Stomach (tissue), 8 donors: ENCODE measurements at regions not wholly inside any gene's neighbourhood (a gene's known extent, or its start where the extent isn't known, plus 50 kb on each side); places are given as distances from the start of the nearest gene placed in this dataset.
"Not testable (repeated sequence)": the region's sequence is repeated elsewhere in the genome, so short reads cannot be mapped to it uniquely, and the experiment has no call there.

ENCODE experiments used
- DNase-seq, 2 donors: peaks; one replicate each; pipeline versions ENCODE4 v3.0.0 to v3.0.0-alpha.2; 2013 to 2019
- H3K27ac ChIP-seq, 5 donors: fragments of 200-600 bp in 4 of 5; sonication (generic) in 4 of 5; one replicate each; pipeline ENCODE4 v1.5.1; 2013 to 2019; ENCODE audit warnings: mild to moderate bottlenecking in 1 of 5, moderate library complexity in 1 of 5
- H3K27me3 ChIP-seq, 3 donors: fragments of 200-600 bp; sonication (generic); one replicate each; pipeline ENCODE4 v1.5.1; 2017 to 2019; ENCODE audit warnings: mixed run types in 1 of 3
- H3K36me3 ChIP-seq, 4 donors: fragments of 200-600 bp; sonication (generic); 1 replicate in 3 of 4; 2 replicates in 1 of 4; pipeline ENCODE4 v1.5.1; 2016 to 2019
- H3K4me1 ChIP-seq, 4 donors: fragments of 200-600 bp; sonication (generic); one replicate each; pipeline ENCODE4 v1.5.1; 2016 to 2019
- H3K4me3 ChIP-seq, 4 donors: fragments of 200-600 bp; sonication (generic) in 3 of 4; one replicate each; pipeline ENCODE4 v1.5.1; 2016 to 2019; ENCODE audit warnings: mild to moderate bottlenecking in 1 of 4
- H3K9me3 ChIP-seq, 4 donors: fragments of 200-600 bp; sonication (generic); one replicate each; pipeline ENCODE4 v1.5.1; 2016 to 2019
- CTCF ChIP-seq, 7 experiments: fragments of 450-650 bp in 4 of 7; fragments of 200-600 bp in 3 of 7; sonication (generic) in 3 of 7; IDR thresholded peaks; one replicate each; pipeline ENCODE4 v1.5.1; 2016 to 2019; ENCODE audit warnings: antibody characterized with exemption in 7 of 7, control low read depth in 2 of 7, mild to moderate bottlenecking in 1 of 7
- EP300 ChIP-seq: sonication (generic); formaldehyde crosslinking; IDR thresholded peaks from one replicate; pipeline ENCODE4 v1.6.1; 2017; ENCODE audit warnings: antibody characterized with exemption
- POLR2A ChIP-seq, 4 donors: fragments of 450-650 bp; IDR thresholded peaks; one replicate each; pipeline ENCODE4 v1.6.1; 2016; ENCODE audit warnings: antibody characterized with exemption in 4 of 4, control low read depth in 2 of 4, mild to moderate bottlenecking in 1 of 4, moderate library complexity in 1 of 4
- POLR2AphosphoS5 ChIP-seq, 3 donors: sonication (generic); formaldehyde crosslinking; IDR thresholded peaks; one replicate each; pipeline ENCODE4 v1.6.1; 2016; ENCODE audit warnings: antibody characterized with exemption in 3 of 3
- WGBS, 5 donors: extraction: QIAGEN DNeasy Blood & Tissue Kit in 3 of 5; methylation state at CpG; one replicate each; pipeline versions ENCODE4 v1.1.5 to v1.1.7; 2013 to 2018; 5-methylcytosine and 5-hydroxymethylcytosine counted together
- intact Hi-C: fragments of 100-400 bp; cut with DNase I; formaldehyde crosslinking; loops from one replicate; pipeline ENCODE4 v1.15.1; 2023; ENCODE audit warnings: low total_unique reads
- donor health status: healthy with polysubstance abuse.
- donor health status: Bipolar disorder and iron deficiency.
- donor health status: healthy.

- intact Hi-C loops = no loop called here
- H3K4me3 ChIP-seq = no peak overlapping the region
- H3K9me3 ChIP-seq = peaks cover 0 to 8% (median 0%) of the 10 kb centered on the region in 4 donors
- TF ChIP-seq EP300 (no peak), POLR2AphosphoS5 (IDR thresholded peaks at IDR 0.05) (no peak), POLR2A (IDR thresholded peaks at IDR 0.05) (no peak)
- no peaks in the 10 kb centered on the region for H3K36me3 ChIP-seq
- no peak overlapping the region for H3K27ac ChIP-seq
- DNase-seq = no peak
- no peaks in the 10 kb centered on the region for H3K4me1 ChIP-seq
- no peaks in the 10 kb centered on the region for H3K27me3 ChIP-seq
Observed at GRCh38 chr13:82501834-82502233, 1380.4 kb downstream of the SLITRK1 start.

GRCh38 chr13:82480415-82480814 lies 1401.9 kb downstream of the SLITRK1 start:
- peaks cover 0 to 6% (median 0%) of the 10 kb centered on the region in 4 donors for H3K9me3 ChIP-seq
- no peak overlapping the region for H3K4me3 ChIP-seq
- no peak for DNase-seq
- H3K36me3 ChIP-seq = no peaks in the 10 kb centered on the region
- H3K4me1 ChIP-seq = no peaks in the 10 kb centered on the region
- H3K27ac ChIP-seq = no peak overlapping the region
- no peaks in the 10 kb centered on the region for H3K27me3 ChIP-seq
- WGBS, 5 donors = 31 to 43% (median 41%) methylated on average over 2 of the region's 2 CpGs
- intact Hi-C loops = no loop called here
- no peak for TF ChIP-seq POLR2AphosphoS5 (IDR thresholded peaks at IDR 0.05)
- no peak for TF ChIP-seq CTCF (IDR thresholded peaks at IDR 0.05)
- no peak for TF ChIP-seq EP300
- no peak for TF ChIP-seq POLR2A (IDR thresholded peaks at IDR 0.05)

DNA sequence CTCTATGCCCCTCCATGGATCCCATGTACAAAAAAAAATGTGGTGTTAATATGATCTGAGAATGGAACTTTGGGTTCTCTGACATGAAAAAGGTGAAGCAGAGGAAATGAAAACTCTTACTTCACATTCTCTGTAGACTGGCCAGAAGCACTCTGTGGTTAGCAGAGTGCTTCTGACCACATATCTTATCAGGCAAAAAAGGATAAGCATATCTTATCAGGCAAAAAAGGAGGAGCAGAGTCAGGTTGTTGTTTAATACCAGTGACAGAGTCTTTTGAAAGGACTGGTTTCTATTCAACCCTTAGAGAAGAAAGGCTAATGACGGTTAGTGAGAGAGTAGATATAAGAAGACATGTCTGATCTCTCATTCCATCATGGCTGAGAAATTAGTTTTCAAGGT lies 1404.8 kb downstream of the SLITRK1 start:
- no peak for DNase-seq
- no peaks in the 10 kb centered on the region for H3K27me3 ChIP-seq
- no peak for TF ChIP-seq POLR2A (IDR thresholded peaks at IDR 0.05)
- no peak for TF ChIP-seq POLR2AphosphoS5 (IDR thresholded peaks at IDR 0.05)
- TF ChIP-seq CTCF (IDR thresholded peaks at IDR 0.05) = no peak
- no peak for TF ChIP-seq EP300
- no peak overlapping the region for H3K27ac ChIP-seq
- H3K9me3 ChIP-seq = no peaks in the 10 kb centered on the region
- no peaks in the 10 kb centered on the region for H3K36me3 ChIP-seq
- no peak overlapping the region for H3K4me3 ChIP-seq
- H3K4me1 ChIP-seq = no peaks in the 10 kb centered on the region
- intact Hi-C loops = no loop called here
- 36 to 59% (median 46%) methylated on average over 1 of the region's 1 CpG for WGBS, 5 donors

DNA sequence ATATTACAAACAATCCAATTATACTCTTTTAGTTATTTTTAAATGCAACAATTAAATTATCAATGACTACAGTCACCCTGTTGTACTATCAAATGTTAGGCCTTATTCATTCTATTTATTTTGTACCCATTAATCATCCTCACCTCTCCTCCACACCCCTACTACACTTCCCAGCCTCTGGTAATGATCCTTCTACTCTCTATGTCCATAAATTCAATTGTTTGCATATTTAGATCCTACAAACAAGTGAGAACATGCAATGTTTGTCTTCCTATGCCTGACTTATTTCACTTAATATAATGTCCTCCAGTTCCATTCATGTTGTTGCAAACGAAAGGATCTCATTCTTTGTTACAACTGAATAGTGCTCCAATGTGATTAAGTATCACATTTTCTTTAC lies 1414.6 kb downstream of the SLITRK1 start:
- H3K4me3 ChIP-seq = no peak overlapping the region
- H3K27me3 ChIP-seq = no peaks in the 10 kb centered on the region
- no peaks in the 10 kb centered on the region for H3K4me1 ChIP-seq
- H3K9me3 ChIP-seq = no peaks in the 10 kb centered on the region
- H3K27ac ChIP-seq = no peak overlapping the region
- no peaks in the 10 kb centered on the region for H3K36me3 ChIP-seq
- no peak for DNase-seq
- TF ChIP-seq EP300 (no peak), POLR2AphosphoS5 (IDR thresholded peaks at IDR 0.05) (no peak), CTCF (IDR thresholded peaks at IDR 0.05) (no peak), POLR2A (IDR thresholded peaks at IDR 0.05) (no peak)
- intact Hi-C loops = no loop called here
- 50 to 77% (median 59%) methylated on average over 1 of the region's 1 CpG for WGBS, 5 donors

GRCh38 chr13:82459575-82459974 lies 1422.7 kb downstream of the SLITRK1 start:
- H3K27ac ChIP-seq, intact Hi-C loops, H3K36me3 ChIP-seq, H3K4me1 ChIP-seq, H3K4me3 ChIP-seq, H3K27me3 ChIP-seq, DNase-seq, H3K9me3 ChIP-seq: not testable (repeated sequence)
- WGBS, 5 donors = 64 to 81% (median 77%) methylated on average over 4 of the region's 4 CpGs
